Neural progenitor cell (in vitro differentiated cells): ENCODE measurements at regions not wholly inside any gene's neighbourhood (a gene's known extent, or its start where the extent isn't known, plus 50 kb on each side); places are given as distances from the start of the nearest gene placed in this dataset.

Experiments
- EZH2phosphoT487 ChIP-seq: fragments of 200-600 bp; sonication (generic); IDR thresholded peaks from 2 replicates; pipeline ENCODE4 v1.6.1; 2017; ENCODE audit warnings: antibody characterized with exemption
- TF ChIP-seq, protein P1 (sequence below): fragments of 200-600 bp; sonication (generic); IDR thresholded peaks from 2 replicates; pipeline ENCODE4 v1.5.1; 2017; ENCODE audit warnings: antibody characterized with exemption, mild to moderate bottlenecking

DNA sequence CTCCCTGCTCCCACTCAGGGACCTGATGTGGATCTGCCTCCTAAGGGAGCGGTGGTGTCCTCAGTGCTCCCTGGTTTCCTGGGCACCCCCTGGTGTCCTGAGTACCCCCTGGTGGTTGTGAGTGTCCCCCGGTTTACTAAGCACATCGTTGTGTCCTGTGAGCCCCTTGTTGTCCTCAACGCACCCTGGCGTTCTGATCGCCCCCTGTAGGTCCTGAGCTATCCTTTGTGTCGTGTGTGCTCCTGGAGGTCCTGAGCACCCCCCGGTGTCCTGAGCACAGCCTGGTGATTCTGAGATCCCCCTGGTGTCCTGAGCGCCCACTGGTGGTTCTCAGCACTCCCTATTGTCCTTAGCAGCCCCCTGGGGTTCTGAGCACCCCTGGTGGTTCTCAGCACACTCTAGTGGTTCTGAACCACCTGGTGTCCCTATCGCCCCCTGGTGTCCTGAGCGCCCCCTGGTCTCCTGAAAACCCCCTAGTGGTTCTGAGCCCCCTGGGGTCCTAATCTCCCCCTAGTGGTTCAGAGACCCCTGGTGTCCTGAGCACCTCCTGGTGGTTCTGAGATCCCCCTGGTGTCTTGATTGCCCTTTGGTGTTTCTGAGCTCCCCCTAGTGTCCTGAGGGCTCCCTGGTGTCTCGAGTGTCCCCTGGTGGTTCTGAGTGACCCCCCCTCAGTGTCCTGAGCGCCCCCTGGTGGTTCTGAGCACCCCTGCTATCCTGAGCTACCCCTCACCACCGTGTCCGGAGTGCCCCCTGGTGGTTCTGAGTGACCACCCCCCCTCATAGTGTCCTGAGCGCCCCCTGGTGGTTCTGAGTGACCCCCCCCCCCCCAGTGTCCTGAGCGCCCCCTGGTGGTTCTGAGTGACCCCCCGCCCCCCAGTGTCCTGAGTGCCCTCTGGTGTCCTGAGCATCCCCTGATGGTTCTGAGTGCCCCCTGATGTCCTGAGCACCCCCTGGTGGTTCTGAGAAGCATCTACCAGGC is 615.1 kb downstream of the TMEM121 start:
- TF ChIP-seq, protein P1, sequence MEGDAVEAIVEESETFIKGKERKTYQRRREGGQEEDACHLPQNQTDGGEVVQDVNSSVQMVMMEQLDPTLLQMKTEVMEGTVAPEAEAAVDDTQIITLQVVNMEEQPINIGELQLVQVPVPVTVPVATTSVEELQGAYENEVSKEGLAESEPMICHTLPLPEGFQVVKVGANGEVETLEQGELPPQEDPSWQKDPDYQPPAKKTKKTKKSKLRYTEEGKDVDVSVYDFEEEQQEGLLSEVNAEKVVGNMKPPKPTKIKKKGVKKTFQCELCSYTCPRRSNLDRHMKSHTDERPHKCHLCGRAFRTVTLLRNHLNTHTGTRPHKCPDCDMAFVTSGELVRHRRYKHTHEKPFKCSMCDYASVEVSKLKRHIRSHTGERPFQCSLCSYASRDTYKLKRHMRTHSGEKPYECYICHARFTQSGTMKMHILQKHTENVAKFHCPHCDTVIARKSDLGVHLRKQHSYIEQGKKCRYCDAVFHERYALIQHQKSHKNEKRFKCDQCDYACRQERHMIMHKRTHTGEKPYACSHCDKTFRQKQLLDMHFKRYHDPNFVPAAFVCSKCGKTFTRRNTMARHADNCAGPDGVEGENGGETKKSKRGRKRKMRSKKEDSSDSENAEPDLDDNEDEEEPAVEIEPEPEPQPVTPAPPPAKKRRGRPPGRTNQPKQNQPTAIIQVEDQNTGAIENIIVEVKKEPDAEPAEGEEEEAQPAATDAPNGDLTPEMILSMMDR: no peak
- TF ChIP-seq EZH2phosphoT487: no peak
